ENCODE measurements at regions not wholly inside any gene's neighbourhood (a gene's known extent, or its start where the extent isn't known, plus 50 kb on each side); places are given as distances from the start of the nearest gene placed in this dataset.

DNA sequence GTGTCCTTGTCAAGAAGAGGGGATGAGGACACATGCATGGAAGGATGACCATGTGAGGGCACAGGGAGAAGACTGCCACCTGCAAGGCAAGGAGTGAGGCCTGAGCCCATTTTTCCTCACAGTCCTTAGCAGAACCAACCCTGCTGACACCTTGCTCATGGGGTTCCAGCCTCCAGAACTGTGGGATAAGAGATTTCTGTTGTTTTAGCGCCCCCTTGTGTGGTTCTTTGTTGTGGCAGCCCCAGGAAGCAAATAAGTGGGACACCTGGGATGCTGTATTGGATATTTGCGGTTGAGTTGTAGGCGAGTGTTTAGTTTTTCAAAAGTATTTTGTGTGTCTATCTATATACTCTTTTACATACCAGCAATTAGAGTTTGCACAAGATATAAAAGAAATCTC is 206.4 kb downstream of the NXNL2 start:
- Histone ChIP-seq H3K56ac (replicated peaks; ENCODE audit: insufficient read length, low read depth, low read length) (no peak overlapping the region), H3K79me2 (ENCODE audit: control insufficient read depth in 1 of 2, insufficient read depth in 2 of 2, low read length in 2 of 2) (no peaks in the 10 kb centered on the region), H4K8ac (ENCODE audit: extremely low read depth, insufficient read depth, low read length) (no peak overlapping the region), H3K9me3 (ENCODE audit: insufficient read depth in 2 of 2, low read depth in 1 of 2, low read length in 1 of 2) (peaks cover 9 to 11% of the 10 kb centered on the region in 2 experiments), H4K20me1 (replicated peaks in 1 of 2; ENCODE audit: control insufficient read depth in 1 of 2, insufficient read depth in 2 of 2, low read length in 2 of 2) (no peaks in the 10 kb centered on the region), H3K27me3 (replicated peaks in 1 of 4; ENCODE audit: control insufficient read depth in 3 of 4, extremely low read depth in 1 of 4, insufficient read depth in 3 of 4, low read length in 3 of 4) (no peaks in the 10 kb centered on the region; a peak in 1 of 7 replicates), H3K4me2 (ENCODE audit: insufficient read depth in 1 of 2, low read depth in 2 of 2, low read length in 2 of 2) (no peak overlapping the region), H3K18ac (ENCODE audit: extremely low read depth, low read length) (no peak overlapping the region), H2AK5ac (ENCODE audit: low read depth, low read length) (peak overlapping the region; percentile 67; the same call in 1 of the 2 replicates), H2BK20ac (ENCODE audit: low read length) (no peak overlapping the region), H2BK15ac (ENCODE audit: low read length) (no peak overlapping the region), H2AFZ (ENCODE audit: low read length) (no peak overlapping the region), H3K36me3 (ENCODE audit: control insufficient read depth in 2 of 4, insufficient read depth in 4 of 4, low read length in 3 of 4) (0 out of 8 replicates have a peak, but pooled peaks cover 0 to 3% (median 0%) of the 10 kb centered on the region in 4 experiments), H3K4me1 (replicated peaks in 1 of 4; ENCODE audit: control insufficient read depth in 3 of 4, insufficient read depth in 4 of 4, low read length in 3 of 4) (peaks cover 1 to 5% (median 3%) of the 10 kb centered on the region in 4 experiments; a peak in 6 of 7 replicates), H4K5ac (ENCODE audit: insufficient read length, low read depth, low read length) (no peak overlapping the region), H4K91ac (replicated peaks; ENCODE audit: insufficient read length, low read length) (no peak overlapping the region), H3K4ac (replicated peaks; ENCODE audit: insufficient read length, low read depth, low read length) (no peak overlapping the region), H3K23ac (ENCODE audit: insufficient read length) (no peak overlapping the region), H3K27ac (ENCODE audit: low read depth, low read length) (no peak overlapping the region), H2BK12ac (ENCODE audit: low read depth, low read length) (no peak overlapping the region), H2BK120ac (replicated peaks; ENCODE audit: low read depth, low read length) (no peak overlapping the region), H3K9ac (replicated peaks in 1 of 4; ENCODE audit: extremely low read depth in 1 of 4, low read depth in 3 of 4, low read length in 3 of 4) (no peak overlapping the region), H3K4me3 (ENCODE audit: extremely low read depth in 1 of 4, insufficient read depth in 2 of 4, low read depth in 3 of 4, low read length in 4 of 4) (no peak overlapping the region), H3K23me2 (ENCODE audit: low read depth, low read length) (peaks cover 3% of the 10 kb centered on the region; the same call in 1 of the 2 replicates), H3K79me1 (ENCODE audit: low read depth, low read length) (no peaks in the 10 kb centered on the region), H3K14ac (ENCODE audit: insufficient read length) (no peak overlapping the region), H2BK5ac (ENCODE audit: low read depth, low read length) (no peak overlapping the region)
- ChIA-PET CTCF (ENCODE audit: partially characterized antibody) (interaction anchor here (0.9 to 2.3 kb wide), 4 partner anchors 12 to 252 kb away, joined by 3 to 7 read pairs (median 4); no protein-coding TSS in a partner anchor), POLR2A (ENCODE audit: partially characterized antibody) (no interaction called here)
- DNase-seq (ENCODE audit: low read depth in 1 of 2, low spot score in 2 of 2) (peak in 1 of 2 experiments; percentile 77), FAIRE-seq (no peak)
- 67% methylated on average over 3 of the region's 3 CpGs; no CpG with 5 or more reads in 1 of the 2 experiments for WGBS, 2 experiments (ENCODE audit: extremely low coverage in 1 of 2, insufficient coverage in 1 of 2, insufficient read length in 1 of 2, insufficient replicate concordance in 2 of 2, low coverage in 1 of 2, low lambda C conversion rate in 2 of 2, missing lambda C conversion rate in 1 of 2)
- peak; percentile 89 to 91 for TF ChIP-seq RAD21 (IDR thresholded peaks at IDR 0.05 in 1 of 2, conservative IDR thresholded peaks at IDR 0.05 in 1 of 2; ENCODE audit: low read depth in 2 of 2, low read length in 2 of 2)
- TF ChIP-seq, protein P1, sequence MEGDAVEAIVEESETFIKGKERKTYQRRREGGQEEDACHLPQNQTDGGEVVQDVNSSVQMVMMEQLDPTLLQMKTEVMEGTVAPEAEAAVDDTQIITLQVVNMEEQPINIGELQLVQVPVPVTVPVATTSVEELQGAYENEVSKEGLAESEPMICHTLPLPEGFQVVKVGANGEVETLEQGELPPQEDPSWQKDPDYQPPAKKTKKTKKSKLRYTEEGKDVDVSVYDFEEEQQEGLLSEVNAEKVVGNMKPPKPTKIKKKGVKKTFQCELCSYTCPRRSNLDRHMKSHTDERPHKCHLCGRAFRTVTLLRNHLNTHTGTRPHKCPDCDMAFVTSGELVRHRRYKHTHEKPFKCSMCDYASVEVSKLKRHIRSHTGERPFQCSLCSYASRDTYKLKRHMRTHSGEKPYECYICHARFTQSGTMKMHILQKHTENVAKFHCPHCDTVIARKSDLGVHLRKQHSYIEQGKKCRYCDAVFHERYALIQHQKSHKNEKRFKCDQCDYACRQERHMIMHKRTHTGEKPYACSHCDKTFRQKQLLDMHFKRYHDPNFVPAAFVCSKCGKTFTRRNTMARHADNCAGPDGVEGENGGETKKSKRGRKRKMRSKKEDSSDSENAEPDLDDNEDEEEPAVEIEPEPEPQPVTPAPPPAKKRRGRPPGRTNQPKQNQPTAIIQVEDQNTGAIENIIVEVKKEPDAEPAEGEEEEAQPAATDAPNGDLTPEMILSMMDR (IDR thresholded peaks at IDR 0.05; ENCODE audit: control extremely low read depth in 1 of 3, insufficient read depth in 1 of 3, low read depth in 1 of 3, low read length in 3 of 3), result peak; percentile 40 to 82 (median 77)
- no peak for TF ChIP-seq SRF (IDR thresholded peaks at IDR 0.05; ENCODE audit: low read depth, low read length)
- 0 out of 2 replicates have a peak, but pooled peaks have one; percentile 51 for TF ChIP-seq RXRA (IDR thresholded peaks at IDR 0.05; ENCODE audit: insufficient read depth, low read depth, low read length)

All from H1 (cell line).